ENCODE measurements at regions not wholly inside any gene's neighbourhood (a gene's known extent, or its start where the extent isn't known, plus 50 kb on each side); places are given as distances from the start of the nearest gene placed in this dataset.

DNA sequence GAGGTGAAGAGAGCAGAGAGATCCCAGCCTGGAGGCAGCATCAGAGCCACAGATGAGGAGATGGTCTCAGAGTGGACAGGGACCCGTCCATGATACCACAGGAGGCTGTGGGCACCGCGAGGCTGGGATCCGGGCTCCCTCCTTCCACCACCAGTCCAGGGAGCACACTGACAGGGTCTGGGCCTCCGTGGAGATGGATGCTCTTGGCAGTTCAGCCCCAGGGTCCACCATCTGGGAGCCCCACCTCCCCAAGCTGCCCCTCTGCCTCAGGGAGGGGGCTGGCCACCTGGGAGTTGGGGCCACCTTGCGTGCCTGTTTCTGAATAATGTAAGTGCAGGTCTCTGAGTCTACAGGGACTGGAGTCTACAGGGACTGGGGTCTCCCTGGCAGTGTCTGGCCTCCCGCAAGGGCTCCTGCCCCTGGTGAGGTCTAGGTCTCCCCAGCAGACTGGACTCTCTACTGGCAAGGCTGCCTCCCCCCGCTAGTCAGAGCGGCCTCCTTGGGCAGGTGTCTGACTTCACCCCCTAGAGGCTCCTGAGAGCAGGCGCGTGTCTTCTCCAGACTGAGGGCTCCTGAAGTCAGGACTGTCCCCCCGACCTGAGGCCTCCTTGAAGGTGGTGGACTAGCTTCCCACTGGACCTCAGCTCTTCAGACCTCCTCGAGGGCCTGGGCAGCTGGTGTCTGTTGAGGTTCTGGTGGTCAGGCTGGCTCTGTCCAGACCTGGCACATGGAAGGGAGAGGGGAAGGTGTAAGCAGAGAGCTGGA lies 218.5 kb downstream of the PTPRU start:
- TF ChIP-seq POLR2A (IDR thresholded peaks at IDR 0.05; ENCODE audit: low read depth, low read length) = no peak
- TF ChIP-seq, protein P1, sequence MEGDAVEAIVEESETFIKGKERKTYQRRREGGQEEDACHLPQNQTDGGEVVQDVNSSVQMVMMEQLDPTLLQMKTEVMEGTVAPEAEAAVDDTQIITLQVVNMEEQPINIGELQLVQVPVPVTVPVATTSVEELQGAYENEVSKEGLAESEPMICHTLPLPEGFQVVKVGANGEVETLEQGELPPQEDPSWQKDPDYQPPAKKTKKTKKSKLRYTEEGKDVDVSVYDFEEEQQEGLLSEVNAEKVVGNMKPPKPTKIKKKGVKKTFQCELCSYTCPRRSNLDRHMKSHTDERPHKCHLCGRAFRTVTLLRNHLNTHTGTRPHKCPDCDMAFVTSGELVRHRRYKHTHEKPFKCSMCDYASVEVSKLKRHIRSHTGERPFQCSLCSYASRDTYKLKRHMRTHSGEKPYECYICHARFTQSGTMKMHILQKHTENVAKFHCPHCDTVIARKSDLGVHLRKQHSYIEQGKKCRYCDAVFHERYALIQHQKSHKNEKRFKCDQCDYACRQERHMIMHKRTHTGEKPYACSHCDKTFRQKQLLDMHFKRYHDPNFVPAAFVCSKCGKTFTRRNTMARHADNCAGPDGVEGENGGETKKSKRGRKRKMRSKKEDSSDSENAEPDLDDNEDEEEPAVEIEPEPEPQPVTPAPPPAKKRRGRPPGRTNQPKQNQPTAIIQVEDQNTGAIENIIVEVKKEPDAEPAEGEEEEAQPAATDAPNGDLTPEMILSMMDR (IDR thresholded peaks at IDR 0.05 in 2 of 3, conservative IDR thresholded peaks at IDR 0.05 in 1 of 3; ENCODE audit: control insufficient read depth in 2 of 3, extremely low read depth in 1 of 3, insufficient read depth in 1 of 3, low read depth in 3 of 3, low read length in 3 of 3) = no peak
- no peak for TF ChIP-seq RFX5 (IDR thresholded peaks at IDR 0.05; ENCODE audit: low read depth, low read length)
- no peak for TF ChIP-seq TBL1XR1 (IDR thresholded peaks at IDR 0.05; ENCODE audit: low read depth, low read length)
- TF ChIP-seq NFIC (IDR thresholded peaks at IDR 0.05; ENCODE audit: low read depth, low read length) = no peak
- TF ChIP-seq EP300 (IDR thresholded peaks at IDR 0.05; ENCODE audit: borderline replicate concordance in 1 of 2, control insufficient read depth in 1 of 2, low read depth in 2 of 2, low read length in 2 of 2) = no peak
- no peak for TF ChIP-seq IRF4 (IDR thresholded peaks at IDR 0.05; ENCODE audit: low read depth, low read length)
- no peak for TF ChIP-seq HCFC1 (IDR thresholded peaks at IDR 0.05; ENCODE audit: low read length)
